ENCODE measurements at regions not wholly inside any gene's neighbourhood (a gene's known extent, or its start where the extent isn't known, plus 50 kb on each side); places are given as distances from the start of the nearest gene placed in this dataset.
"Not testable (repeated sequence)": the region's sequence is repeated elsewhere in the genome, so short reads cannot be mapped to it uniquely, and the experiment has no call there.

DNA sequence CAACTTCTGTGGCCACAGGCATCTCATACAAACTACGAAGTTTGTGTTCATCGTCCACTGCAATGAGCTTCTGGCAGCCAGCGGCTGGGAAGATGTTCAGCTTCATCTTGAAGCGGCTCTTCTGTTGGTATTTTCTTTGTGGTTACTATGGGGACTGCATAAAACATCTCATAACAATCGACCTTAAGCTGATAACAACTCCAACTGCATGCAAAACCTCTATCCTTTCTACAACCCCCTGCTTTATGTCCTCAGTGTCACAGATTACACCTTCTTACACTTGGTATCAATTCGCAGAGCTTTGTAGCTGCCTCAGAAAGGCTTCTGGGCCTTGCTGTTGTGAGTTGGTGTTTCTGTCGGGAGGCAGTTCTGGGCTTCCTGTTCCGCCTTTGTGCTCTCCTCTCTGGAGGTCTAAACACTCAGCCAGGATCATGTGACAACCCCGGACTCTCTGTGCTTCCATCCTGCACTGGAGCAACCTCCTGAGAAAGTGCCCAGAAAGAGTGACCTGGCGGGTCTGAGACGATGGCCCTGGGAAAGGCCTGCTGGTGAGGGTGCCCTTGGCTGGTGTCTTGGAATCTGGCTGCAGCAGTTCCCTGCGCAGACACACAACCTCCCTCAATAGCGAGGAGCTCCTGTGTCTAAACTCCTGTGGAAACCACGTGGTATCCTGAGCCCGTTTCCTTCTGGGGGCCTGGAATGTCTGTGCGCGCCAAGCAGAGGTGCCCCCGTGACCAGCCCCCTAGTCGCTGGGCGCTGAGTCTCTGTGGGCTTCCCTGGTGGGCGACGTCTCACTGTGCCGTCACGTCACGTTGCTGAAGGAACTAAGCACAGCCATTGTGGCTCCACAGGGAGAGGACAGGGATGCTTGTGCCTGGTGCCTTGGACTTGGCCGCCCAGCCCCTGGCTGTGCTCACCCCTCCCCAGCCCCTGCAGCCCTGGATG, 339.6 kb downstream of the ADGRD1 start:
- not testable (repeated sequence) for DNase-seq

DNA sequence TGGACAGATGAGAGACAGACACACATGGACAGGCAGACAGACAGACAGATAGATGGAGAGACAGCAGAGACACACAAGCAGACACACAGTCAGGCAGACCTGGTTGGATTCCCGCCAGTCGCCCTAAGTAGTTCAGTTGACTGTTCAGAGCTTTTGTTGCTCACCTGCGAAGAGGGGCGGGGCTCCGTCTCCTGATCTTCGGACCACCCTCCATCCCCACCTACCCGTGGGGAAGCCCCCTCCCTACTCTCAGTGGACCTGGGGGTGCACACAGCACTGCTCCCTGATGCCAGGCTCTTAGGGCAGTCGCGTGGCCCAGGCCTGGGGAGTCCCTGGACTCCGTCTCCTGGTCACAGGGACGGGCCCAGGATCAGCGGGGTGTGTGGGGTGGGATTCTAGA, 341.0 kb downstream of the ADGRD1 start:
- DNase-seq: not testable (repeated sequence)

- not testable (repeated sequence) for DNase-seq
Observed at GRCh38 chr12:131295117-131295516, 341.4 kb downstream of the ADGRD1 start.

GRCh38 chr12:131295559-131295958, 341.9 kb downstream of the ADGRD1 start:
- not testable (repeated sequence) for DNase-seq

- DNase-seq: not testable (repeated sequence)
Observed at GRCh38 chr12:131296136-131296535, 342.4 kb downstream of the ADGRD1 start.

GRCh38 chr12:131296651-131297050, 342.9 kb downstream of the ADGRD1 start:
- DNase-seq: not testable (repeated sequence)

GRCh38 chr12:131298526-131299369, 345.0 kb downstream of the ADGRD1 start:
- DNase-seq: not testable (repeated sequence)

DNA sequence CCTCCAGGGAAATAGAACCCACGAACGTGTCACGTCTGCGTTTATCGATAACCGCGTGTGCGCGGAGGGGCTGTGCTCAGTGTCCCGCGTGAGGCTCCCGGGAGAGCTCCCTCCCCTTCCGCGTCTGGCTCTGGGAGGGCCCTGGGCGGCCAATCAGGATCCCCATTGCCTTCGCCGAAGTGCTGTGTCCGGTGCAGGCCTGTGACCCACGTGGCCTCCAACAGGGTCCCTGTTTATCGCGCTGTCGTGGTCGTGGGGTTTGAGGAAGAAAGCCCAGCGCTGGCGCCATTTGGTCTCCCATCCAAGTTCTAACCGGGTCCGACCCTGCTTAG, 345.6 kb downstream of the ADGRD1 start:
- DNase-seq: not testable (repeated sequence)

GRCh38 chr12:131303576-131303975, 349.9 kb downstream of the ADGRD1 start:
- DNase-seq: not testable (repeated sequence)

GRCh38 chr12:131304642-131305041, 350.9 kb downstream of the ADGRD1 start:
- not testable (repeated sequence) for DNase-seq

GRCh38 chr12:131309700-131310099, 356.0 kb downstream of the ADGRD1 start:
- no peak for DNase-seq

- not testable (repeated sequence) for DNase-seq
Observed at GRCh38 chr12:131310227-131310969, 356.7 kb downstream of the ADGRD1 start.

DNA sequence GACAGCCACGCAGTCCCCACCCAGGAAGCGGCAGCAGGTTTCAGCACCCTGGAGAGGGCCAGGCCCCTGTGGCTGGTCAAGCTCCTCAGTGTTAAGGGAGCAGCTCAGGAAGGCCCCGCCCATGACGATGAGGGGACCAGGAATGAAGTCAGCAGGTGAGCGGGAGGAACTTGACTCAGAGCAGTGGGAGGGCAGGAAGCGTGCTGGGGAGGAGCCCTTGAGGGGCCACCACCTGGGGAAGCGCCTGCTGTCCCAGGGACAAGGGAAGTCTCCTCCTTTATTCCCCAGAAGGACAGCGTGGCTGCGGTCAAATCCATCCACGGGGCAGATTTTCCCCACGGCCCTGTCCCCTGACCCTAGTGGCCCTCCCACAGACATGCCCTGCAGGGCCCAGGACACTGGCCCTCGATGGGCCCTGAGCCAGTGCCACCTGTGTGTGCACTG, 357.6 kb downstream of the ADGRD1 start:
- DNase-seq: not testable (repeated sequence)

- no peak for DNase-seq
Observed at GRCh38 chr12:131311764-131312163, 358.1 kb downstream of the ADGRD1 start.

DNA sequence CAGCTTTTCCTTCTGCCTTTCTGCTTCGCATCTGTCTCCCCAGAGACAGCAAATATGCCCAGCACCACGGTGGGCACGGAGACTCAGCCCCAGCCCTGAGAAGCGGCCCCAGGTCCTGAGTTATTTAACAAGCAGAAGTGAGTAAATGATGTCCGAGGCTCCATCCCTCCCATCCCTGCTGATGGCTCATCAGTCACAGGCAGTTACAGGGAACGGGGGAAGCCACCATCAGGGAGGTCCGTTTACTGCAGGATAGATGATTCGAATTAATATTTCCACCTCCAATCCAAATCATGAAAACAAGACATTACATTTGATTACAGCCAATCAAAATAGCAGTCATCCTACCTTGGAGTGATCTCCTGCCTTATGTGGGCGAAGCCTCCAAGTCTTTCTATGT, 358.7 kb downstream of the ADGRD1 start:
- not testable (repeated sequence) for DNase-seq

DNA sequence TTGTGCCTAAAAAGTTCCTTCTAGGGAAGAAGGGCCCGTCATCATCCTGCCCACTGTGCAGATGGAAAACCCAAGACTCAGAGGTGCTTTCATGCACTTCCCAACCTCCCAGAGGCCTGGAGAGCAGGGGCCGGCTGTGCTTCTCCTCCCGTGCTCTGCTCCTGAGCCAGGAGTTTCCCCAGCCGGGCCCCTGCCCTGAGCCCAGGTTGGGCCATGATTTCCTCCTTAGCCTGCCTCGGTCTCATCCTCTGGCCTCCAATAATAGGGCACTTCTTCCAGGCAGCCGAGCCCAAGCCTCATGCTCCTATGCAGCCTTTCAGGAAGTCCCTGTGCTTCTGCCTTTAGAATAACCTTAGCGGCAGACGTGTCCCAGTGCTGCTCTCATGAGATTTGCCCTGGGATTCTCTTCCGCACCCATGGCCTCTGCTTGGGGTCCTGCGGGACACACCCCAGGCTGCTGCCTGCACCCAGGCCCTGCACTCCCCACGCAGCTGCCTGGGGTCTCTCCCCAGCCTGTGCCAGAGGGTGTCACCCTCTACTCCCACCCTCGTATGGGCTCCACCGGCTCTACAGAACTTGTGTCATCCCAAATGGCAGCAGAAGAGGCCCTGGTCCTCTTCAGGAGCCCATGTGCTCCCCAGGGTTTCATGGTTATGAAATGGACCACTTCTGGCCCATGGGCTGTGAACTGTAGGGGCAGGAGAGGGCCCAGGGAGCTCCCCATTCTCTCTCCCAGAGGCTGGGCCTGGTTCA, 359.3 kb downstream of the ADGRD1 start:
- no peak for DNase-seq

DNA sequence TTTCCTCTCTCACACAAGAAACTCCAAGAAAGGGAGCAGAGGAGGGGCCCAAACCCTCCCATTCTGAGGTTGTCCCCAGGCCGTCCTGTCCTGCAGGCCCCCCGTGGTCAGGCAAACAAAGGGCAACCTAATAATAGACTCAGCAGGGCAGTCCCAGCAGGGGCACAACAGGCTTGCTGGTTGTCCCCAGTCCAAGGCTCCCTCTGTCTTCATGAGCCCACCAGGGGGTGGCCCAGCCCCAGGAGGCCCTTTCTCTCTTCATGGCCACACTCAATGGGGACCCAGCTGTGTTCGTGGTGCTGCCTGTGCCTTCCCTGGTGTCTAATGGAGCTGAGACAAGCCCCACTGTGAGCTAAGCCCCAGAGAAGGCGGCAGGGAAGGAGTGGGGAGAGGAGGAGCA, 359.9 kb downstream of the ADGRD1 start:
- DNase-seq: no peak

GRCh38 chr12:131314524-131315090, 360.9 kb downstream of the ADGRD1 start:
- DNase-seq: no peak

- DNase-seq: no peak
Observed at GRCh38 chr12:131315601-131316000, 361.9 kb downstream of the ADGRD1 start.

DNA sequence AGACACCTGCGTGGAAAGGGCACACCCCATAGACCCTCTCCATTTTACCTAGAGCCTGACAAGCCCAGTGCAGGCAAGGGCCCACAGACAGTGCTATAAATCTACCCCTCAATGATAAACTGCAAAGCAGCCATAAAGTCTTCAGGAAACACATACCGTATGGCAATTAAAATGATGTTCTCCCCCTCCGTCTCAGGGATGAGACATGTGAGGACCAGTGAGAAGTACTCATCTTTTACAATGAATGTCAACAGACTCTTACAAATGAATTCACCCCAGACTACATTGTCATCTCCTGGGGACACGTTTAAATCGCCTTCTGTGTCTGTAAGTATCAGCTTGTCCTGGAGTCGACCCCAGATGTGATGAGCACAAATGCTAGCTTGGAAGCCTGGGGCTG, 362.7 kb downstream of the ADGRD1 start:
- no peak for DNase-seq

GRCh38 chr12:131318045-131318685, 364.5 kb downstream of the ADGRD1 start:
- DNase-seq: no peak

Measured in Kasumi-1 (cell line).